Stimulated activated CD8-positive, alpha-beta memory T cell treated with anti-CD3 and anti-CD28 coated beads, Interleukin-4, amount 100 ng/mL, for 4 hours (primary cell): ENCODE measurements at regions not wholly inside any gene's neighbourhood (a gene's known extent, or its start where the extent isn't known, plus 50 kb on each side); places are given as distances from the start of the nearest gene placed in this dataset.

Source experiments
- DNase-seq, 2 donors: peaks; one replicate each; pipeline ENCODE4 v3.0.0-alpha.2; 2020; ENCODE audit warnings: low read depth in 2 of 2, low spot score in 1 of 2

GRCh38 chr13:83340170-83340569 is 542.1 kb downstream of the SLITRK1 start:
- DNase-seq: no peak

GRCh38 chr13:83333614-83334388 is 548.5 kb downstream of the SLITRK1 start:
- DNase-seq: no peak

GRCh38 chr13:83332751-83333150 is 549.5 kb downstream of the SLITRK1 start:
- no peak for DNase-seq

GRCh38 chr13:83327091-83327490 is 555.2 kb downstream of the SLITRK1 start:
- no peak for DNase-seq

- no peak for DNase-seq
Observed at GRCh38 chr13:83325125-83325853, 557.0 kb downstream of the SLITRK1 start.

- no peak for DNase-seq
Observed at GRCh38 chr13:83311886-83312577, 570.2 kb downstream of the SLITRK1 start.

- no peak for DNase-seq
Observed at GRCh38 chr13:83298617-83299016, 583.7 kb downstream of the SLITRK1 start.

- no peak for DNase-seq
Observed at GRCh38 chr13:83297586-83298290, 584.5 kb downstream of the SLITRK1 start.

- DNase-seq: no peak
Observed at GRCh38 chr13:83295686-83296085, 586.6 kb downstream of the SLITRK1 start.

- DNase-seq: no peak
Observed at GRCh38 chr13:83286737-83287136, 595.5 kb downstream of the SLITRK1 start.

GRCh38 chr13:83281654-83282053 is 600.6 kb downstream of the SLITRK1 start:
- no peak for DNase-seq

- no peak for DNase-seq
Observed at GRCh38 chr13:83274679-83275078, 607.6 kb downstream of the SLITRK1 start.

- no peak for DNase-seq
Observed at GRCh38 chr13:83272652-83273240, 609.5 kb downstream of the SLITRK1 start.

- no peak for DNase-seq
Observed at GRCh38 chr13:83272076-83272475, 610.2 kb downstream of the SLITRK1 start.

GRCh38 chr13:83265279-83265678 is 617.0 kb downstream of the SLITRK1 start:
- no peak for DNase-seq

GRCh38 chr13:83248751-83249150 is 633.5 kb downstream of the SLITRK1 start:
- DNase-seq: no peak

- DNase-seq: no peak
Observed at GRCh38 chr13:83232626-83233025, 649.6 kb downstream of the SLITRK1 start.

- no peak for DNase-seq
Observed at GRCh38 chr13:83229574-83230305, 652.5 kb downstream of the SLITRK1 start.

- no peak for DNase-seq
Observed at GRCh38 chr13:83223546-83223945, 658.7 kb downstream of the SLITRK1 start.

- DNase-seq: no peak
Observed at GRCh38 chr13:83221813-83222241, 660.4 kb downstream of the SLITRK1 start.
